Activated naive CD4-positive, alpha-beta T cell treated with anti-CD3 and anti-CD28 coated beads, Interleukin-2, amount 10 ng/mL, durations not matched to agents 7 days and 5 days (primary cell): ENCODE measurements at regions not wholly inside any gene's neighbourhood (a gene's known extent, or its start where the extent isn't known, plus 50 kb on each side); places are given as distances from the start of the nearest gene placed in this dataset.
"Not testable (repeated sequence)": the region's sequence is repeated elsewhere in the genome, so short reads cannot be mapped to it uniquely, and the experiment has no call there.

Experiments used
- CTCF ChIA-PET: fragments of 350-600 bp; sonication (Branson Sonifier 250); formaldehyde crosslinking; loops from one replicate; lab custom pipeline; 2021; ENCODE audit warnings: antibody characterized with exemption; lab: Charles Lee
- DNase-seq: peaks from one replicate; pipeline ENCODE4 v3.0.0-alpha.2; 2020
- H3K27ac Mint-ChIP-seq: one replicate; pipeline ENCODE4 v1.8.0; 2021; ENCODE audit warnings: mild to moderate bottlenecking, moderate library complexity, mixed read lengths
- H3K27me3 Mint-ChIP-seq: one replicate; pipeline ENCODE4 v1.8.0; 2021; ENCODE audit warnings: mild to moderate bottlenecking, mixed read lengths
- H3K36me3 Mint-ChIP-seq: one replicate; pipeline ENCODE4 v1.8.0; 2021; ENCODE audit warnings: mixed read lengths
- H3K4me1 Mint-ChIP-seq: one replicate; pipeline ENCODE4 v1.8.0; 2021; ENCODE audit warnings: mixed read lengths
- H3K4me3 Mint-ChIP-seq: one replicate; pipeline ENCODE4 v1.8.0; 2021; ENCODE audit warnings: mild to moderate bottlenecking, moderate library complexity, mixed read lengths
- H3K9me3 Mint-ChIP-seq: one replicate; pipeline ENCODE4 v1.8.0; 2021; ENCODE audit warnings: mixed read lengths

- H3K4me3 Mint-ChIP-seq, H3K36me3 Mint-ChIP-seq, H3K27ac Mint-ChIP-seq, H3K9me3 Mint-ChIP-seq, H3K4me1 Mint-ChIP-seq, DNase-seq, CTCF ChIA-PET, H3K27me3 Mint-ChIP-seq: not testable (repeated sequence)
These were observed 161.7 kb upstream of the PLGLB1 start for GRCh38 chr2:87183373-87183772.

- H3K27me3 Mint-ChIP-seq, H3K27ac Mint-ChIP-seq, H3K9me3 Mint-ChIP-seq, H3K4me3 Mint-ChIP-seq, H3K36me3 Mint-ChIP-seq, CTCF ChIA-PET, H3K4me1 Mint-ChIP-seq, DNase-seq: not testable (repeated sequence)
These were observed 162.6 kb upstream of the PLGLB1 start for GRCh38 chr2:87184260-87184659.

- H3K27ac Mint-ChIP-seq, H3K27me3 Mint-ChIP-seq, CTCF ChIA-PET, H3K9me3 Mint-ChIP-seq, DNase-seq, H3K4me3 Mint-ChIP-seq, H3K4me1 Mint-ChIP-seq, H3K36me3 Mint-ChIP-seq: not testable (repeated sequence)
These were observed 167.6 kb upstream of the PLGLB1 start for GRCh38 chr2:87189214-87189613.

- H3K4me1 Mint-ChIP-seq, CTCF ChIA-PET, H3K9me3 Mint-ChIP-seq, DNase-seq, H3K4me3 Mint-ChIP-seq, H3K27ac Mint-ChIP-seq, H3K27me3 Mint-ChIP-seq, H3K36me3 Mint-ChIP-seq: not testable (repeated sequence)
These were observed 171.7 kb upstream of the PLGLB1 start for GRCh38 chr2:87193336-87193735.

- H3K27me3 Mint-ChIP-seq, H3K27ac Mint-ChIP-seq, DNase-seq, CTCF ChIA-PET, H3K9me3 Mint-ChIP-seq, H3K4me1 Mint-ChIP-seq, H3K4me3 Mint-ChIP-seq, H3K36me3 Mint-ChIP-seq: not testable (repeated sequence)
These were observed 172.8 kb upstream of the PLGLB1 start for GRCh38 chr2:87194254-87194999.

- H3K4me3 Mint-ChIP-seq, DNase-seq, H3K4me1 Mint-ChIP-seq, H3K27ac Mint-ChIP-seq, CTCF ChIA-PET, H3K36me3 Mint-ChIP-seq, H3K27me3 Mint-ChIP-seq, H3K9me3 Mint-ChIP-seq: not testable (repeated sequence)
These were observed 175.2 kb upstream of the PLGLB1 start for GRCh38 chr2:87196720-87197388.

GRCh38 chr2:87198422-87198821 is 176.8 kb upstream of the PLGLB1 start:
- DNase-seq, H3K27me3 Mint-ChIP-seq, H3K4me1 Mint-ChIP-seq: not testable (repeated sequence)

GRCh38 chr2:87199228-87199627 is 177.6 kb upstream of the PLGLB1 start:
- H3K27me3 Mint-ChIP-seq, H3K27ac Mint-ChIP-seq, DNase-seq, H3K36me3 Mint-ChIP-seq, H3K4me1 Mint-ChIP-seq, CTCF ChIA-PET, H3K9me3 Mint-ChIP-seq, H3K4me3 Mint-ChIP-seq: not testable (repeated sequence)

More at GRCh38 chr2:87198422-87198821, 176.8 kb upstream of the PLGLB1 start:
- H3K27ac Mint-ChIP-seq, H3K9me3 Mint-ChIP-seq, CTCF ChIA-PET, H3K36me3 Mint-ChIP-seq, H3K4me3 Mint-ChIP-seq: not testable (repeated sequence)

GRCh38 chr2:87204569-87205147 is 183.0 kb upstream of the PLGLB1 start:
- CTCF ChIA-PET, result not testable (repeated sequence)

GRCh38 chr2:87212938-87213337 is 191.3 kb upstream of the PLGLB1 start:
- H3K36me3 Mint-ChIP-seq, CTCF ChIA-PET, H3K27ac Mint-ChIP-seq, H3K9me3 Mint-ChIP-seq, H3K4me3 Mint-ChIP-seq, H3K4me1 Mint-ChIP-seq, DNase-seq: not testable (repeated sequence)
- H3K27me3 Mint-ChIP-seq, result peaks cover 12% of the 10 kb centered on the region

More at GRCh38 chr2:87204569-87205147, 183.0 kb upstream of the PLGLB1 start:
- not testable (repeated sequence) for H3K4me1 Mint-ChIP-seq, H3K27me3 Mint-ChIP-seq, H3K36me3 Mint-ChIP-seq, H3K27ac Mint-ChIP-seq, DNase-seq, H3K4me3 Mint-ChIP-seq
- H3K9me3 Mint-ChIP-seq, result peaks cover 11% of the 10 kb centered on the region

- H3K27ac Mint-ChIP-seq, DNase-seq, CTCF ChIA-PET, H3K36me3 Mint-ChIP-seq, H3K4me1 Mint-ChIP-seq, H3K9me3 Mint-ChIP-seq, H3K4me3 Mint-ChIP-seq: not testable (repeated sequence)
- peaks cover 18% of the 10 kb centered on the region for H3K27me3 Mint-ChIP-seq
These were observed 195.4 kb upstream of the PLGLB1 start for GRCh38 chr2:87217005-87217404.

- CTCF ChIA-PET, H3K27ac Mint-ChIP-seq, H3K9me3 Mint-ChIP-seq, DNase-seq, H3K36me3 Mint-ChIP-seq, H3K4me1 Mint-ChIP-seq, H3K4me3 Mint-ChIP-seq: not testable (repeated sequence)
- H3K27me3 Mint-ChIP-seq, result peaks cover 26% of the 10 kb centered on the region
These were observed 196.2 kb upstream of the PLGLB1 start for GRCh38 chr2:87217741-87218410.

- CTCF ChIA-PET, H3K4me1 Mint-ChIP-seq, H3K9me3 Mint-ChIP-seq, DNase-seq, H3K36me3 Mint-ChIP-seq, H3K27ac Mint-ChIP-seq, H3K4me3 Mint-ChIP-seq: not testable (repeated sequence)
- peaks cover 35% of the 10 kb centered on the region for H3K27me3 Mint-ChIP-seq
These were observed 199.0 kb upstream of the PLGLB1 start for GRCh38 chr2:87220651-87221050.

- H3K4me3 Mint-ChIP-seq, H3K36me3 Mint-ChIP-seq, H3K4me1 Mint-ChIP-seq, DNase-seq, H3K27ac Mint-ChIP-seq, CTCF ChIA-PET, H3K9me3 Mint-ChIP-seq: not testable (repeated sequence)
- H3K27me3 Mint-ChIP-seq, result peaks cover 32% of the 10 kb centered on the region
These were observed 200.5 kb upstream of the PLGLB1 start for GRCh38 chr2:87222131-87222530.
